ENCODE measurements at regions not wholly inside any gene's neighbourhood (a gene's known extent, or its start where the extent isn't known, plus 50 kb on each side); places are given as distances from the start of the nearest gene placed in this dataset.

DNA sequence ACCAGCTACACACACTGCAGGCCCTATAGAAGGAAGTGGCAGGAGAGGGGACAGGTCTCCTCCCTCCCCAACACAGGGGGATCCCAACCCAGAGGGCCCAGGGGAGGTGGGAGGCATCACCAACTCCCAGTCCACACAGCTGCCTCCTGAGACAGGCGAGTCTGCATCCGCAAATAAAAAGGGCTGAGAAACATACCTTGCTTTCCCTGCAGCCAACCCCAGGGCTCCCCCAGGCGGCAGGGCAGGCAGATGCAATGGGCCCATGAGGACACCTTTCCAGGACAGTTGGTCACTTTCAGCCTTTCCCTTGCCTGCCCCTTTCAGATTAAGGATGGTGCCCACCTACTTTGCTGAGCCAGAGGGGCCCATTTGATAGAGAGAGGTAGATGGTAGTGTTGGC, 180.0 kb downstream of the BRD1 start:
- TF ChIP-seq, protein P1, sequence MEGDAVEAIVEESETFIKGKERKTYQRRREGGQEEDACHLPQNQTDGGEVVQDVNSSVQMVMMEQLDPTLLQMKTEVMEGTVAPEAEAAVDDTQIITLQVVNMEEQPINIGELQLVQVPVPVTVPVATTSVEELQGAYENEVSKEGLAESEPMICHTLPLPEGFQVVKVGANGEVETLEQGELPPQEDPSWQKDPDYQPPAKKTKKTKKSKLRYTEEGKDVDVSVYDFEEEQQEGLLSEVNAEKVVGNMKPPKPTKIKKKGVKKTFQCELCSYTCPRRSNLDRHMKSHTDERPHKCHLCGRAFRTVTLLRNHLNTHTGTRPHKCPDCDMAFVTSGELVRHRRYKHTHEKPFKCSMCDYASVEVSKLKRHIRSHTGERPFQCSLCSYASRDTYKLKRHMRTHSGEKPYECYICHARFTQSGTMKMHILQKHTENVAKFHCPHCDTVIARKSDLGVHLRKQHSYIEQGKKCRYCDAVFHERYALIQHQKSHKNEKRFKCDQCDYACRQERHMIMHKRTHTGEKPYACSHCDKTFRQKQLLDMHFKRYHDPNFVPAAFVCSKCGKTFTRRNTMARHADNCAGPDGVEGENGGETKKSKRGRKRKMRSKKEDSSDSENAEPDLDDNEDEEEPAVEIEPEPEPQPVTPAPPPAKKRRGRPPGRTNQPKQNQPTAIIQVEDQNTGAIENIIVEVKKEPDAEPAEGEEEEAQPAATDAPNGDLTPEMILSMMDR (IDR thresholded peaks at IDR 0.05; ENCODE audit: low read depth, low read length) = no peak
- DNase-seq (ENCODE audit: extremely low read depth, low read depth) = no peak

DNA sequence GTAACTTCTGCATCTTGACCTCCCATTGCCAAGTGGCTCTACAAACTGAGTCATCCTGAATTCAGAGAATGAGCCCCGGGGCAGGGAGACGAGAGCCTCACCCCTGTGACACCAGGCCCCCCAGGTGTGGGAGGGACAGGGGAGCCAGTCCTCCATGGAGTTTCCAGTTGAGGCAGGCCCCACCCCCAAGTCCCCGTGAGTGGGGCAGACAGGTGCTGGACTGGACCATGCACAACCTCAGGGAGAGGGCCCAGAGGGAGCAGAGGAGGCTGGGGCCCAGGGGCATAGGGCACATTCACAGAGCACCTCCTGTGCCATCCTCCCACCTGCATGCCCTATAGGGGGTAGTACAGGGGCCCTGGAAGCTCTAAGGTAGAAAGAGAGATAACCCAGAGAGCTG, 180.8 kb downstream of the BRD1 start:
- TF ChIP-seq, protein P1 (IDR thresholded peaks at IDR 0.05; ENCODE audit: low read depth, low read length) = no peak
- no peak for DNase-seq (ENCODE audit: extremely low read depth, low read depth)

DNA sequence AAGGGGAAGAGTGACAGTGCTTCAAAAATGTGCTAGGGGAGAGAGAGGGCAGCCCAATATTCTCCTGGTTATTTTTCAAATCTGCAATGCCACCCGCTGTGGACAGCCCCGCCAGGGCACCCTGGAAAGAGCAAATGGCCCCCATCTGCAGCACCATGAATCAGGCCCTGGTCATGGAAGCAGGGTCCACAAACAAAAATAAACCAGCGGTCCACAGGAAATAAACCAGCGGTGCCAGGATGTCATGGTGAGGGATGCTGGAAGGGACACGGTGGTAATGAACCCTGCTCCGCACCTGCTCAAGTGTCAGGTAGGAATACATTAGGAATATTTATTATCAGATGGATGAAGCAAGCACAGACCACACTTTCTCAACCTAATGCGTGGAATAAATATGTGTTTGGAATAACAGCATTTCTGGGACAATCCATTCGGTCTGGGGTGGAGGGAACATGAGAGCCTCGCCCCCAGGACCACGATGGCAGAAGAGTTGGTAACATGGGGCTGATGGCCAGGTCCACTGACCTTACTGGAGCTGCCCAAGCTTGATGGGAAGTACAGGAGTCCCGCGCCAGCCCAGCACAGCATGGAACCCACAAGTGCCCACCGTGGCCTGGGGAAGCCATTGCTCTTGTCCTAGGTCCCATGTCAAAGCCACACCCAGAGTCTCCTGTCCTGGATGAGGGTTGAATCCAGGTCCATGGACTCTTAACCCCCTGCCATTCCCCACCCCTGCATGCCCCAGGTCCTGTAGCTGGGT, 181.7 kb downstream of the BRD1 start:
- DNase-seq (ENCODE audit: extremely low read depth, low read depth) = no peak
- TF ChIP-seq, protein P1 (IDR thresholded peaks at IDR 0.05; ENCODE audit: low read depth, low read length) = no peak

DNA sequence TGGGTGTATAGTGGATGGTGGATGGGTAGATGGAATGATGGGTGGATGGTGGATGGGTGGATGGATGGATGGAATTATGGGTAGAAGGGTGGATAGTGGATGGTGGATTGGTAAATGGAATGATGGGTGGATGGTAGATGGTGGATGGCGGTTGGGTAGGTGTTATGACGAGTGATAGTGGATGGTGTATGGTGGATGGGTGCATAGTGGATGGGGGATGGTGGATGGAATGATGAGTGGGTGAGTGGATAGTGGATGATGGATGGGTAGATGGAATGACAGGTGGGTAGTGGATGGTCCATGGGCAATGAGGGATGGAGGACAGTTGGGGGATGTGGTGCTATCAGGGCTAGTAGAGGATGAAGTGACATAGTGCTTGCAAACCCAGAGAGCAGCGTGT, 182.4 kb downstream of the BRD1 start:
- TF ChIP-seq, protein P1 (IDR thresholded peaks at IDR 0.05; ENCODE audit: low read depth, low read length) = no peak
- no peak for DNase-seq (ENCODE audit: extremely low read depth, low read depth)

DNA sequence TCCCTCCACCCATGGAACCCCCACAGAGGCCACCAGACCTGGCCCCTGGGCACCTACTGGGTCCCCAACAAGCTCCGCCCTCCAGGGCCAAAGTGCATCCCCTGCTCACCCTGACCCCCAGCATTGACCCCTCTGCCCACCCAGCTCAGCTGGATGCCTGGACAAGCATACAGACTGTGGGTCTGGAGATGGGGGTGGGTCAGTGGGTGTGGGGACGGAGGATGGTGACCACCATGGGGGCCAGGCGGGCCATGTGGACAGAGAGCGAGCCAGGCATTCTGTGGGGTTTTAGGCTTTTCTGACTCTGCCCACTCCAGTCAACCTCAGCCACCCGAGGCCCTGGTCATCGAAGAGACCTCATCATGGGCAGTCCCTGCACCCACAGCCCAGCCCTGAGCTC, 183.7 kb downstream of the BRD1 start:
- DNase-seq (ENCODE audit: extremely low read depth, low read depth) = no peak
- TF ChIP-seq, protein P1 (IDR thresholded peaks at IDR 0.05; ENCODE audit: low read depth, low read length) = no peak

DNA sequence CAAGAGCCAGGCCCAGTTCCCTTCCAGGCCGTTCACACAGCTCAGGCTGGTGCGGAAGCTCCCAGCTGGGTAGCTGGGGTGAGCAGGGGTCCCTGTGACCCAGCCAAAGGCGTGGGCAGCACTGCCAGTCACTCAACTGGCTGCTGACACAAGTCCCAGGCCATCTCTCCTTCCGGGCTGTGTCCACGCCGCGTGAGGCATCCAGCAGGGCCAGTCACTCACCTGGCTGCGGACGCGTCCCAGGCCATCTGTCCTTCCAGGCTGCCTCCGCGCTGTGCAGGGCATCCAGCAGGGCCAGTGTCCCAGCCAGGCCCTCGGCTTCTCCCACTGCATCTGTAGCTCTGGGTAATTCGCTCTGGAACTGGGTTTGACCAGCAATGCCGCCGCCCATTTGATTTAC, 184.2 kb downstream of the BRD1 start:
- DNase-seq (ENCODE audit: extremely low read depth, low read depth) = no peak
- TF ChIP-seq, protein P1 (IDR thresholded peaks at IDR 0.05; ENCODE audit: low read depth, low read length) = no peak

DNA sequence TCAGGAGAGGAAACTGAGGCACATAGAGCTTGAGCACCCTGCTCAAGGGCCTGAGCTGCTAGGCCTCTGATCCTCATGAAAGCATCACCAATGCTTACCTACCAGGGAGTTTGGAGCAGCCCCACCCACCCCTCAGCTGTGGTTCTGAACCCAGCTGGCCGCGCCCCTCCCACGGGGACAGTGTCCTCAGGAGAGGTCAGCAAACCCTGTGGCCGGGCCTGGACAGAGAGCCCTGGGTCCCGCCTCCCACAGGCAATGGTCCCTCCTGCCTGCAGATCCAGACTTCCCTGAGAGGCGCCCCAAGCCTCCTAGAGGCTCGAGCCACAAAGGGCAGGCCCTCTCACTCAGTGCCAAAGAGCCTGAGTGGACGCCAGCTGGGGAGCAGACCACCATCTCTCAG, 184.9 kb downstream of the BRD1 start:
- no peak for DNase-seq (ENCODE audit: extremely low read depth, low read depth)
- TF ChIP-seq, protein P1 (IDR thresholded peaks at IDR 0.05; ENCODE audit: low read depth, low read length) = no peak
